Gastrocnemius medialis (tissue), 4 donors: ENCODE measurements at regions not wholly inside any gene's neighbourhood (a gene's known extent, or its start where the extent isn't known, plus 50 kb on each side); places are given as distances from the start of the nearest gene placed in this dataset.

Source experiments
- ATAC-seq, 2 donors: fragments of 150-250 bp; one replicate each; pipeline ENCODE4 v1.9.1; 2016
- DNase-seq, 2 donors: peaks; one replicate each; pipeline ENCODE4 v3.0.0-alpha.2; 2019
- H3K27ac ChIP-seq, 4 donors: fragments of 200-600 bp; sonication (generic); 1 replicate in 1 of 4; 2 replicates in 3 of 4; pipeline ENCODE4 v1.5.1; 2016 to 2018; ENCODE audit warnings: mild to moderate bottlenecking in 2 of 4, moderate library complexity in 1 of 4
- H3K27me3 ChIP-seq, 3 donors: fragments of 200-600 bp; sonication (generic) in 2 of 3; 1 replicate in 1 of 3; 2 replicates in 2 of 3; pipeline versions ENCODE4 v1.5.1 to v1.6.0; 2016 to 2019; ENCODE audit warnings: mild to moderate bottlenecking in 1 of 3, moderate library complexity in 1 of 3
- H3K36me3 ChIP-seq, 2 donors: fragments of 200-600 bp; sonication (generic) in 1 of 2; one replicate each; pipeline ENCODE4 v1.5.1; 2017 to 2018
- H3K4me1 ChIP-seq, 2 donors: fragments of 200-600 bp; sonication (generic) in 1 of 2; one replicate each; pipeline ENCODE4 v1.5.1; 2016 to 2017; ENCODE audit warnings: mild to moderate bottlenecking in 2 of 2
- H3K4me3 ChIP-seq, 4 donors: fragments of 200-600 bp; sonication (generic) in 3 of 4; 1 replicate in 1 of 4; 2 replicates in 3 of 4; pipeline ENCODE4 v1.5.1; 2016 to 2019; ENCODE audit warnings: mild to moderate bottlenecking in 2 of 4
- H3K9me3 ChIP-seq, 3 donors: fragments of 200-600 bp; sonication (generic) in 2 of 3; 1 replicate in 1 of 3; 2 replicates in 2 of 3; pipeline ENCODE4 v1.5.1; 2016 to 2019
- CTCF ChIP-seq, 5 experiments: fragments of 450-650 bp in 3 of 5; fragments of 200-600 bp in 2 of 5; sonication (generic) in 2 of 5; IDR thresholded peaks in 4 of 5; conservative IDR thresholded peaks in 1 of 5; 1 replicate in 4 of 5; 2 replicates in 1 of 5; pipeline ENCODE4 v1.5.1; 2016 to 2019; ENCODE audit warnings: antibody characterized with exemption in 5 of 5, mild to moderate bottlenecking in 3 of 5, moderate library complexity in 3 of 5
- POLR2A ChIP-seq, 2 donors: fragments of 450-650 bp; IDR thresholded peaks; one replicate each; pipeline ENCODE4 v1.6.1; 2017; ENCODE audit warnings: antibody characterized with exemption in 2 of 2, mild to moderate bottlenecking in 2 of 2, moderate library complexity in 2 of 2
- in situ Hi-C, 4 donors: fragments of 200-750 bp; cut with MboI; loops; one replicate each; pipeline versions ENCODE4 v1.15.0 to v1.8.0; 2017; ENCODE audit warnings: low sequenced_read_pairs in 4 of 4
- intact Hi-C: fragments of 100-400 bp; cut with DNase I; formaldehyde crosslinking; loops from one replicate; pipeline ENCODE4 v1.15.1; 2023; ENCODE audit warnings: low total_unique reads

- TF ChIP-seq POLR2A (IDR thresholded peaks at IDR 0.05) (no peak), CTCF (IDR thresholded peaks at IDR 0.05 in 4 of 5, conservative IDR thresholded peaks at IDR 0.05 in 1 of 5) (no peak)
- no peaks in the 10 kb centered on the region for H3K9me3 ChIP-seq
- H3K27me3 ChIP-seq: no peaks in the 10 kb centered on the region
- intact Hi-C loops: no loop called here
- H3K36me3 ChIP-seq: no peaks in the 10 kb centered on the region
- no peak overlapping the region for H3K4me3 ChIP-seq
- H3K27ac ChIP-seq: no peak overlapping the region
- in situ Hi-C loops: no loop called here
- H3K4me1 ChIP-seq: no peaks in the 10 kb centered on the region
- DNase-seq (no peak), ATAC-seq (no peak)
Measured at GRCh38 chr10:120368927-120369326, 88.1 kb upstream of the PLPP4 start.

GRCh38 chr10:120369856-120370276 lies 87.2 kb upstream of the PLPP4 start:
- Histone ChIP-seq H3K36me3 (no peaks in the 10 kb centered on the region), H3K9me3 (no peaks in the 10 kb centered on the region), H3K27me3 (no peaks in the 10 kb centered on the region), H3K4me3 (no peak overlapping the region), H3K27ac (no peak overlapping the region), H3K4me1 (no peaks in the 10 kb centered on the region)
- in situ Hi-C loops (no loop called here), intact Hi-C loops (no loop called here)
- TF ChIP-seq POLR2A (IDR thresholded peaks at IDR 0.05) (no peak), CTCF (IDR thresholded peaks at IDR 0.05 in 4 of 5, conservative IDR thresholded peaks at IDR 0.05 in 1 of 5) (no peak)
- ATAC-seq (no peak), DNase-seq (no peak)

DNA sequence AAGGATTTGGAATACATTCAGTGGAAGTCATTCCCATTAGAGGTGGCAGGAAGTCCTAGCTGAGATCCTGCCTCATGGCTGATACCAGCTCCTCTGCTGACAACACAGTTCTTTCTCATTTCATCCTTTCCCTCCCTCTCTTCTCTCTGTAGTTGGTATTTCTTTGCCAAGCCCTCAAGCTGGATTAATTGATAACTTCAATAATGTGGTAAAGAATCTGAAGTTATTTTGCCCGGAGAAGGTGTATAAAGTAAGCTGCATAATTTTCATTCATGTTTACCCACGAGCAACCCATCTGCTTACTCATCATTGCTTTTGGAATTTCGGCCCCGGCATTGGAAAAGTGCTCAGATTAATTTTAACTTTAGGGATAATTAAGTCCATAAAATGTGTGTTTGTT lies 85.2 kb upstream of the PLPP4 start:
- Histone ChIP-seq H3K4me3 (no peak overlapping the region), H3K36me3 (no peaks in the 10 kb centered on the region), H3K9me3 (no peaks in the 10 kb centered on the region), H3K4me1 (no peaks in the 10 kb centered on the region), H3K27ac (no peak overlapping the region), H3K27me3 (no peaks in the 10 kb centered on the region)
- no peak for ATAC-seq
- DNase-seq: no peak
- TF ChIP-seq POLR2A (IDR thresholded peaks at IDR 0.05) (no peak), CTCF (IDR thresholded peaks at IDR 0.05 in 4 of 5, conservative IDR thresholded peaks at IDR 0.05 in 1 of 5) (no peak)
- intact Hi-C loops (no loop called here), in situ Hi-C loops (no loop called here)

DNA sequence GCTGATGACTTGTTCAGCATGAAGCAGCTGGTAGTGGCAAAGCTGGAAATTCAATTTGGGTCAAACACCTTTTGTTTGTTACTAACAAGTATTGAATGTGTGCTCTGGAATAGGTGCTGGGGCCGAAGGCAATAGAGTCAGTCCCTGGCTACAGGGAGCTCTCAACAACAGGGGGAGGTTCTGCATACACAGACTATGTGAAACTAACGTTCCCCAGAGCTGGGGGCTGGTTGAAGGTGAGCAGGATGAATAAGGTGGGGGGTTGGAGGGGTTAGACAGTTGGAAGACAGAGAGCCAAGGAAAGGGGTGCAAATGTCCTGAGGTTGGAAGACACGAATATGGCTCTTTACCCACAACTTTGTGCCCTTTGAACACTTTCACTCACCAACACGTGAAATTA lies 84.1 kb upstream of the PLPP4 start:
- H3K27me3 ChIP-seq: no peaks in the 10 kb centered on the region
- H3K4me1 ChIP-seq: no peaks in the 10 kb centered on the region
- in situ Hi-C loops: no loop called here
- no peak overlapping the region for H3K4me3 ChIP-seq
- TF ChIP-seq POLR2A (IDR thresholded peaks at IDR 0.05): no peak
- TF ChIP-seq CTCF (IDR thresholded peaks at IDR 0.05 in 4 of 5, conservative IDR thresholded peaks at IDR 0.05 in 1 of 5): no peak
- no peaks in the 10 kb centered on the region for H3K9me3 ChIP-seq
- intact Hi-C loops: no loop called here
- DNase-seq (no peak), ATAC-seq (no peak)
- no peak overlapping the region for H3K27ac ChIP-seq
- H3K36me3 ChIP-seq: no peaks in the 10 kb centered on the region

DNA sequence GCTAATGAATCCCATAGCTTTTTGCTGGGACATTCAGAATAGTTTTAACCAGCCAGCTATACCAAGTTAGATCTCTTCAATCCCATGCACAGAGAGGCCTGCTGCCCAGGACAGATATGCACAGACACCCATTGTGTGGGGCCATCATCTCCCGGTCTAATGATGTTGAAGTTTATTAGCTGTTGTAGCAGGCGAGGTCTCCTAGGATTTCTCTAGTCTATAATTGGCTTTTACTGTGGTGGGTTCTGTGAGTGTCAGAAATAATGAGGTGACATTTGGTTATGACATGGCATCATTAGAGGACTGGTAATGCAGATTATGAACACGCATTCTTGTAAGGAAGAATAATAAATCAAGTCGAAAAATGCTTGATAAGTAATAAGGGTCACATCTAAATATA lies 81.4 kb upstream of the PLPP4 start:
- intact Hi-C loops: no loop called here
- Histone ChIP-seq H3K9me3 (no peaks in the 10 kb centered on the region), H3K4me3 (no peak overlapping the region), H3K27me3 (no peaks in the 10 kb centered on the region), H3K4me1 (no peaks in the 10 kb centered on the region), H3K27ac (no peak overlapping the region), H3K36me3 (no peaks in the 10 kb centered on the region)
- no peak for DNase-seq
- in situ Hi-C loops: no loop called here
- TF ChIP-seq CTCF (IDR thresholded peaks at IDR 0.05 in 4 of 5, conservative IDR thresholded peaks at IDR 0.05 in 1 of 5) (no peak), POLR2A (IDR thresholded peaks at IDR 0.05) (no peak)
- ATAC-seq: no peak
